Neural progenitor cell (in vitro differentiated cells): ENCODE measurements at regions not wholly inside any gene's neighbourhood (a gene's known extent, or its start where the extent isn't known, plus 50 kb on each side); places are given as distances from the start of the nearest gene placed in this dataset.

Experiments
- EZH2 ChIP-seq: fragments of 200-600 bp; sonication (generic); IDR thresholded peaks from 2 replicates; pipeline ENCODE4 v1.6.1; 2017; ENCODE audit warnings: antibody characterized with exemption, mild to moderate bottlenecking, moderate library complexity
- EZH2phosphoT487 ChIP-seq: fragments of 200-600 bp; sonication (generic); IDR thresholded peaks from 2 replicates; pipeline ENCODE4 v1.6.1; 2017; ENCODE audit warnings: antibody characterized with exemption
- TF ChIP-seq, protein P1 (sequence below): fragments of 200-600 bp; sonication (generic); IDR thresholded peaks from 2 replicates; pipeline ENCODE4 v1.5.1; 2017; ENCODE audit warnings: antibody characterized with exemption, mild to moderate bottlenecking

DNA sequence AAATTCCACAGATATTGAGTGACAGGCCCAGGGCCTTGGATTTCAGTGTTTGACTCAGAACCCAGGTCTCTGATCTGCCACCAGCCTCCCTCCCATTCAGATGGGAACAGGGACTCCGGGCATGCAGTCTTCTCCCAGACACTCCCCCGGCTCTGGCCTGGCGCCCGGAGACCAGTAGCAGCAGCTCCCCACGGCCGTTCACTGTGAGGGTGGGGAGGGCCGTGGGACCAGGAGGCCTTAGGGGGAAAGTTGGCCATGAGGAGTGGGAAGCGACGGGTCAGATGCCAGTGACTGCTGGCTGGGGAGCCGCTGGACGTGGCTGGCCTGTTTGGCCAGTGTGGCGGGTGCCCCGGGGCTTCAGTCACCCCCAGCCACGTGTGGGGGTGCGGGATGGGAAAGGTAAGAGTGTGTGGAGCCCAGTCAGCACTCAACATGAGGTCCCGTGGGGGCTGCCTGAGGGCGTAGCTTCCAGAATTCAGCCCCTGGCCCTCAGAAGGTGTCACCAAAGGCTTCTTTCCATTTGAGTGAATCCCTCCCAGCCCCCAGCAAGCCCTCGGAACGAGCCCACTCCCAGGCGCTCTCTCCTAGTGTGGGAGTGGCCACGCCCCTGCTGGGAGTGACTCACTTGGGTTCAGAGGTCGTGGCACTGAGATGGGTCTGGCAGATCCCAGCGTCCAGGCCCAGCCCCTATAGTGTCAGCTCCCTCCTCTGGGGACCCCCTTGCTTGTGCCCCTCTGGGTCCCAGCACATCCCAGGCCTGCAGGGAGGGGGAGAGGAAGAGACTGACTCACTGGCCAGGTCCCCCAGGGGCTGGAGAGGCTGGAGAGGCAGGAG, 309.4 kb downstream of the SEC14L1 start:
- TF ChIP-seq, protein P1, sequence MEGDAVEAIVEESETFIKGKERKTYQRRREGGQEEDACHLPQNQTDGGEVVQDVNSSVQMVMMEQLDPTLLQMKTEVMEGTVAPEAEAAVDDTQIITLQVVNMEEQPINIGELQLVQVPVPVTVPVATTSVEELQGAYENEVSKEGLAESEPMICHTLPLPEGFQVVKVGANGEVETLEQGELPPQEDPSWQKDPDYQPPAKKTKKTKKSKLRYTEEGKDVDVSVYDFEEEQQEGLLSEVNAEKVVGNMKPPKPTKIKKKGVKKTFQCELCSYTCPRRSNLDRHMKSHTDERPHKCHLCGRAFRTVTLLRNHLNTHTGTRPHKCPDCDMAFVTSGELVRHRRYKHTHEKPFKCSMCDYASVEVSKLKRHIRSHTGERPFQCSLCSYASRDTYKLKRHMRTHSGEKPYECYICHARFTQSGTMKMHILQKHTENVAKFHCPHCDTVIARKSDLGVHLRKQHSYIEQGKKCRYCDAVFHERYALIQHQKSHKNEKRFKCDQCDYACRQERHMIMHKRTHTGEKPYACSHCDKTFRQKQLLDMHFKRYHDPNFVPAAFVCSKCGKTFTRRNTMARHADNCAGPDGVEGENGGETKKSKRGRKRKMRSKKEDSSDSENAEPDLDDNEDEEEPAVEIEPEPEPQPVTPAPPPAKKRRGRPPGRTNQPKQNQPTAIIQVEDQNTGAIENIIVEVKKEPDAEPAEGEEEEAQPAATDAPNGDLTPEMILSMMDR: no peak
- TF ChIP-seq EZH2 (no peak), EZH2phosphoT487 (no peak)
